T-helper 1 cell treated with Interleukin-12 subunit alpha and Interleukin-12 subunit beta and Interleukin-4 antibody, amounts not matched to agents 30 μg/mL and 1 μg/mL, for 36 hours (primary cell): ENCODE measurements at regions not wholly inside any gene's neighbourhood (a gene's known extent, or its start where the extent isn't known, plus 50 kb on each side); places are given as distances from the start of the nearest gene placed in this dataset.
"Not testable (repeated sequence)": the region's sequence is repeated elsewhere in the genome, so short reads cannot be mapped to it uniquely, and the experiment has no call there.

Source experiments
- H3K27ac Mint-ChIP-seq: one replicate; pipeline ENCODE4 v1.8.0; 2021; ENCODE audit warnings: mild to moderate bottlenecking, mixed read lengths
- H3K27me3 Mint-ChIP-seq: one replicate; pipeline ENCODE4 v1.8.0; 2021; ENCODE audit warnings: low read depth, mixed read lengths
- H3K36me3 Mint-ChIP-seq: one replicate; pipeline ENCODE4 v1.8.0; 2021; ENCODE audit warnings: low read depth, mixed read lengths
- H3K4me1 Mint-ChIP-seq: one replicate; pipeline ENCODE4 v1.8.0; 2021; ENCODE audit warnings: low read depth, mixed read lengths
- H3K4me3 Mint-ChIP-seq: one replicate; pipeline ENCODE4 v1.8.0; 2021; ENCODE audit warnings: mild to moderate bottlenecking, moderate library complexity, mixed read lengths
- H3K9me3 Mint-ChIP-seq: one replicate; pipeline ENCODE4 v1.8.0; 2021; ENCODE audit warnings: mixed read lengths

DNA sequence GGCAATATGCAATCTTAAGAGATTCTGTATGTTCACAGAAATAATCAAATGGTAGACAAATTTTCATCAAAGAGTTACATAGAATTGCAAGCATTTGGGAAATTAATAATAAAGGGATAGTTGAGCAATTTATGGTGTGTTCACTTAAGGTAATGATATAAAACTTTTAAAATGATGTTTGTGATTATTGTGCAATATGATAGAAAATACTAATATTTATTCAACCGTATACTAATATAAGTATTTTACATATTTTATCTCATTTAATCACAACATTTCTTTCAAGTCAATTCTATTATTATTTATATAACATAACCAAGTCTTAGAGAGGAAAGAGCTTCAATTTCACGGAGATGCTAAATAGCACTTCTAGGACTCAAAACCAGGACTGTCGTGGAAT, 716.8 kb upstream of the MIR17HG start:
- no peak overlapping the region for H3K4me3 Mint-ChIP-seq
- H3K4me1 Mint-ChIP-seq: no peaks in the 10 kb centered on the region
- no peak overlapping the region for H3K27ac Mint-ChIP-seq
- no peaks in the 10 kb centered on the region for H3K36me3 Mint-ChIP-seq
- no peaks in the 10 kb centered on the region for H3K27me3 Mint-ChIP-seq
- H3K9me3 Mint-ChIP-seq: peaks cover 6% of the 10 kb centered on the region

GRCh38 chr13:90632184-90632583, 715.3 kb upstream of the MIR17HG start:
- Mint-ChIP-seq H3K27me3 (no peaks in the 10 kb centered on the region), H3K4me3 (no peak overlapping the region), H3K9me3 (peaks cover 6% of the 10 kb centered on the region), H3K36me3 (no peaks in the 10 kb centered on the region), H3K27ac (no peak overlapping the region), H3K4me1 (no peaks in the 10 kb centered on the region)

- no peaks in the 10 kb centered on the region for H3K36me3 Mint-ChIP-seq
These were observed 713.6 kb upstream of the MIR17HG start for GRCh38 chr13:90633849-90634248.

GRCh38 chr13:90640976-90641375, 706.5 kb upstream of the MIR17HG start:
- Mint-ChIP-seq H3K27ac (no peak overlapping the region), H3K4me1 (no peaks in the 10 kb centered on the region), H3K27me3 (no peaks in the 10 kb centered on the region), H3K4me3 (no peak overlapping the region), H3K36me3 (no peaks in the 10 kb centered on the region), H3K9me3 (peaks cover 23% of the 10 kb centered on the region)

More at GRCh38 chr13:90633849-90634248, 713.6 kb upstream of the MIR17HG start:
- Mint-ChIP-seq H3K4me3 (no peak overlapping the region), H3K27me3 (no peaks in the 10 kb centered on the region), H3K4me1 (no peaks in the 10 kb centered on the region), H3K27ac (no peak overlapping the region), H3K9me3 (peaks cover 6% of the 10 kb centered on the region)

DNA sequence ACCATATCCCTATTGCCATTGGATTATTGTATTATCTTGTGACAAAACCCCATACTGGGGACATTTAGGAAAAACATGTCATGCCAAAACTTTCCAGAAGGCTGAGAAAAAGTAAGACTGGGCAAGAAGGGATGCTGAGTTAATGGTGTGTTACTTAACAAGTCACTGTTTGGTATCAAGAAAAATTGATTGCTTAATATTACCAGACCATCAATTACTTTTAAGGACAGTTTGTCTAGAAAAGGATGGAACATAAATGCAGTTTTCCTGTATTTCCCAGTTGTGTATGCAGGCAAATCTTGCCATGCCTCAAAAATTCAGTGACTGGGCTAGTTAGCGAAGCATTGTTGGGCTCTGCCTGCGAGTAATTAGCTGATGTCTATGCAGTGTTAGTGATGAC, 705.6 kb upstream of the MIR17HG start:
- H3K36me3 Mint-ChIP-seq: no peaks in the 10 kb centered on the region
- H3K27ac Mint-ChIP-seq: no peak overlapping the region
- H3K4me3 Mint-ChIP-seq: no peak overlapping the region
- peaks cover 23% of the 10 kb centered on the region for H3K9me3 Mint-ChIP-seq
- no peaks in the 10 kb centered on the region for H3K4me1 Mint-ChIP-seq
- H3K27me3 Mint-ChIP-seq: no peaks in the 10 kb centered on the region

- H3K27ac Mint-ChIP-seq: no peak overlapping the region
- no peak overlapping the region for H3K4me3 Mint-ChIP-seq
- no peaks in the 10 kb centered on the region for H3K36me3 Mint-ChIP-seq
- no peaks in the 10 kb centered on the region for H3K27me3 Mint-ChIP-seq
- H3K9me3 Mint-ChIP-seq: peaks cover 15% of the 10 kb centered on the region
- no peaks in the 10 kb centered on the region for H3K4me1 Mint-ChIP-seq
These were observed 701.9 kb upstream of the MIR17HG start for GRCh38 chr13:90645582-90645981.

DNA sequence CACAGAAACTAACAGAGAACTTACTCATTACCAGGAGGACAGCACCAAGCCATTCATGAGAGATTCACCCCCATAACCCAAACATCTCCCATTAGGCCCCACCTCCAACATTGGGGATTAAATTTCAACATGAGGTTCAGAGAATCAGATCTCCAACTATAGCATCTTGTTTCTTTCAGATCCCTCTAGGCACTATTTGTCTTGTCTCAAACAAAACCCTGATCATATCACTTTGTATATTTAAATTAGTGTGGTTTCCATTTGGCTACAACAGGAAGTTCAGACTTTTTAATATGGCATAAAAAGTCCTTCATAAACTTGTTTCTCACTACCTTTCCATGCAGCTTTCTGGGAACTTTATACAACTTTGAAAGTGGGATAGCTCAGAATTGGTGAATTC, 699.0 kb upstream of the MIR17HG start:
- Mint-ChIP-seq H3K27ac (no peak overlapping the region), H3K4me1 (no peaks in the 10 kb centered on the region), H3K36me3 (no peaks in the 10 kb centered on the region), H3K9me3 (peaks cover 28% of the 10 kb centered on the region), H3K27me3 (no peaks in the 10 kb centered on the region), H3K4me3 (no peak overlapping the region)

DNA sequence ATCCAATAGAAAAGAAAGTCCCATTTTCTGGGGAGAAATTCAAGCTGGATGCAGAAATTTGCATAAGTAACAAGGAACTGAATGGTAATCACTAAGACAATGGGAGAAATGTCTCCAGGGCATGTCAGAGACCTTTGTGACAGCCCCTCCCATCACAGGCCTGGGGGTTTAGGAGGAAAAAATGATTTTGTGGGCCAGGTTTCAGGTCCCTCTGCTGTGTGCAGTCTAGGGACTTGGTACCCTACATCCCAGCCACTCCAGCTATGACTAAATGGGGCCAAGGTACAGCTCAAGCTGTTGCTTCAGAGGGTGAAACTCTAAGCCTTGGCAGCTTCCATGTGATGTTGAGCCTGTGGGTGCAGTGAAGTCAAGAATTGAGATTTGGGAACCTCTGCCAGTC, 695.5 kb upstream of the MIR17HG start:
- Mint-ChIP-seq H3K4me3 (no peak overlapping the region), H3K36me3 (no peaks in the 10 kb centered on the region), H3K27ac (no peak overlapping the region), H3K4me1 (no peaks in the 10 kb centered on the region), H3K9me3 (peaks cover 25% of the 10 kb centered on the region), H3K27me3 (no peaks in the 10 kb centered on the region)

DNA sequence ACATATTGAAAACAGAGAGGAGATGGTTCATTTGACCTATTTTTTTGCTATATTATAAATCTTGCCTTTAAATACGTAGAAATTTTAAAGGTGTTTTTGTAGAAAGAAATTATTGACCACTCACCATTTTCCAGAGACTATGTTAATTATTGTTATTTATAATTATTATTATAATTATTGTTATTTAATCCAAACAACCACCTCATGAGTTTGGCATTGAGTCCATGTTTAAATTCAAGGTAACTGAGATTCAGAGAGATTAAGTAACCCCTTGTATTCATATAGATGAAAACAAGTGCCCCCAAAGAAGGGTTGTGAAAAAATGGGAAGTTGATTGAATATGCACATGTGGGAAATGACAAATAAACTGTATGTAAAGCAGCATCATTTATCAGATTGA, 692.5 kb upstream of the MIR17HG start:
- H3K27me3 Mint-ChIP-seq: no peaks in the 10 kb centered on the region
- H3K9me3 Mint-ChIP-seq: peaks cover 31% of the 10 kb centered on the region
- H3K4me3 Mint-ChIP-seq: no peak overlapping the region
- no peaks in the 10 kb centered on the region for H3K4me1 Mint-ChIP-seq
- no peaks in the 10 kb centered on the region for H3K36me3 Mint-ChIP-seq
- no peak overlapping the region for H3K27ac Mint-ChIP-seq

DNA sequence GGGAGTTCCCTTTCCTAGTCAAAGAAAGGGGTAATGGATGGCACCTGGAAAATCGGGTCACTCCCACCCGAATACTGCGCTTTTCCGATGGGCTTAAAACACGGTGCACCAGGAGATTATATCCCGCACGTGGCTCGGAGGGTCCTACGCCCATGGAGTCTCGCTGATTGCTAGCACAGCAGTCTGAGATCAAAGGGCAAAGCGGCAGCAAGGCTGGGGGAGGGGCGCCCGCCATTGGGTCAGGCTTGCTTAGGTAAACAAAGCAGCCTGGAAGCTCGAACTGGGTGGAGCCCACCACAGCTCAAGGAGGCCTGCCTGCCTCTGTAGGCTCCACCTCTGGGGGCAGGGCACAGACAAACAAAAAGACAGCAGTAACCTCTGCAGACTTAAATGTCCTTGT, 683.3 kb upstream of the MIR17HG start:
- H3K27me3 Mint-ChIP-seq, H3K4me3 Mint-ChIP-seq, H3K27ac Mint-ChIP-seq, H3K36me3 Mint-ChIP-seq, H3K4me1 Mint-ChIP-seq: not testable (repeated sequence)
- peaks cover 10% of the 10 kb centered on the region for H3K9me3 Mint-ChIP-seq

- no peaks in the 10 kb centered on the region for H3K36me3 Mint-ChIP-seq
- no peaks in the 10 kb centered on the region for H3K27me3 Mint-ChIP-seq
- peaks cover 15% of the 10 kb centered on the region for H3K9me3 Mint-ChIP-seq
- no peaks in the 10 kb centered on the region for H3K4me1 Mint-ChIP-seq
- no peak overlapping the region for H3K4me3 Mint-ChIP-seq
- H3K27ac Mint-ChIP-seq: no peak overlapping the region
These were observed 673.7 kb upstream of the MIR17HG start for GRCh38 chr13:90673746-90674145.

GRCh38 chr13:90675129-90675528, 672.4 kb upstream of the MIR17HG start:
- no peaks in the 10 kb centered on the region for H3K27me3 Mint-ChIP-seq

DNA sequence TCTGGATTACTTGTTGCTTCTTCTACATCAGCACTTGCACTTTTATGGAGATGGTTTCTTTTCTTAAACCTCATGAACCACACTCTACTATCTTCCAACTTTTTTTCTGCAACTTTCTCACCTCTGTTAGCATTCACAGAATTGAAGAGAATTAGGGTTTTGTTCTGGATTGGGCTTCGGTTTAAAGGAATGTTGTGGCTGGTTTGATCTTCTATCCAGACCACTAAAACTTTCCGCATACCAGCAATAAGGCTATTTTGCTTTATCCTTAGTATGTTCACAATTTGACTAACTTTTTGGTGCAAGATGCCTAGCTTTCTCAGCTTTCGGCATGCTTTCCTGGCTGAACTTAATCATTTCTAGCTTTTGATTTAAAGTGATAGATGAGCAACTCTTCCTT, 666.7 kb upstream of the MIR17HG start:
- H3K4me3 Mint-ChIP-seq: no peak overlapping the region
- peaks cover 4% of the 10 kb centered on the region for H3K9me3 Mint-ChIP-seq
- H3K27me3 Mint-ChIP-seq: no peaks in the 10 kb centered on the region
- no peaks in the 10 kb centered on the region for H3K4me1 Mint-ChIP-seq
- H3K36me3 Mint-ChIP-seq: no peaks in the 10 kb centered on the region
- H3K27ac Mint-ChIP-seq: no peak overlapping the region

More at GRCh38 chr13:90675129-90675528, 672.4 kb upstream of the MIR17HG start:
- no peak overlapping the region for H3K4me3 Mint-ChIP-seq
- no peaks in the 10 kb centered on the region for H3K4me1 Mint-ChIP-seq
- no peaks in the 10 kb centered on the region for H3K36me3 Mint-ChIP-seq
- H3K27ac Mint-ChIP-seq: no peak overlapping the region
- peaks cover 13% of the 10 kb centered on the region for H3K9me3 Mint-ChIP-seq

- Mint-ChIP-seq H3K4me3 (no peak overlapping the region), H3K9me3 (no peaks in the 10 kb centered on the region), H3K36me3 (no peaks in the 10 kb centered on the region), H3K27ac (no peak overlapping the region), H3K27me3 (no peaks in the 10 kb centered on the region), H3K4me1 (no peaks in the 10 kb centered on the region)
These were observed 663.8 kb upstream of the MIR17HG start for GRCh38 chr13:90683711-90684131.

- Mint-ChIP-seq H3K9me3 (peaks cover 5% of the 10 kb centered on the region), H3K4me3 (no peak overlapping the region), H3K27me3 (no peaks in the 10 kb centered on the region), H3K4me1 (no peaks in the 10 kb centered on the region), H3K36me3 (no peaks in the 10 kb centered on the region), H3K27ac (no peak overlapping the region)
These were observed 661.0 kb upstream of the MIR17HG start for GRCh38 chr13:90686442-90686841.

DNA sequence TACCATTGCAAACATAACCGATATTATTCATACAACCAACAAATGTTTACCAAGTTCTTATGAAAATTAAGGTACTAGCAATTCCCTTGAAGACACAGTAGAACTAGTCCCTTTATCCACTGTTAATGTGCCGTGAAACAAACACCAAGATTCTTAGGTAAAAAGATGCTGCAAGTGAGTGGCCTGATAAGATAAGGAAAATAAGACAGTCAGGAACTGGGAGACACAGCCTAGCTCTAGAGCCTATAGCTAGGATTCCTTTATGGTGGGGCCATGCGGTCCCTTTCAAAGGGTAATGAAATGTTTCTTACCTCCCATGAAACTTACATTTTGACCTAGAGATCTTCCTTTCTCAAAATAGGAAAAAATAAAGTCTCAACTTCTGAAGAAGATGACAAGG, 658.4 kb upstream of the MIR17HG start:
- H3K27ac Mint-ChIP-seq: no peak overlapping the region
- H3K9me3 Mint-ChIP-seq: peaks cover 5% of the 10 kb centered on the region
- no peak overlapping the region for H3K4me3 Mint-ChIP-seq
- no peaks in the 10 kb centered on the region for H3K4me1 Mint-ChIP-seq
- H3K36me3 Mint-ChIP-seq: no peaks in the 10 kb centered on the region
- H3K27me3 Mint-ChIP-seq: no peaks in the 10 kb centered on the region
